Loucy (cell line): ENCODE measurements at regions not wholly inside any gene's neighbourhood (a gene's known extent, or its start where the extent isn't known, plus 50 kb on each side); places are given as distances from the start of the nearest gene placed in this dataset.
"Not testable (repeated sequence)": the region's sequence is repeated elsewhere in the genome, so short reads cannot be mapped to it uniquely, and the experiment has no call there.

ENCODE experiments used
- H2AFZ ChIP-seq: fragments of 200-600 bp; sonication (generic); 2 replicates; pipeline ENCODE4 v1.6.0; 2016; ENCODE audit warnings: antibody characterized with exemption, mild to moderate bottlenecking, low read length, moderate library complexity
- H3F3A ChIP-seq: fragments of 200-600 bp; 2 replicates; pipeline ENCODE4 v1.6.0; 2016; ENCODE audit warnings: antibody characterized with exemption, low read depth, mild to moderate bottlenecking
- H3K27me3 ChIP-seq: fragments of 200-600 bp; sonication (generic); 2 replicates; pipeline ENCODE4 v1.6.1; 2014; ENCODE audit warnings: low read length, mild to moderate bottlenecking; ENCODE audit not compliant: insufficient read depth, poor library complexity, severe bottlenecking
- H3K36me3 ChIP-seq: fragments of 200-600 bp; sonication (generic); 2 replicates; pipeline ENCODE4 v1.6.1; 2016; ENCODE audit warnings: low read length; ENCODE audit not compliant: insufficient read depth
- H3K4me1 ChIP-seq: fragments of 200-600 bp; sonication (generic); 2 replicates; pipeline ENCODE4 v1.5.1; 2014; ENCODE audit warnings: low read length, mild to moderate bottlenecking; ENCODE audit not compliant: insufficient read depth, poor library complexity, severe bottlenecking
- H3K4me2 ChIP-seq: fragments of 200-600 bp; sonication (generic); 2 replicates; pipeline ENCODE4 v1.6.0; 2014; ENCODE audit warnings: antibody characterized with exemption, low read length, low read depth, mild to moderate bottlenecking; ENCODE audit not compliant: poor library complexity, severe bottlenecking
- H3K4me3 ChIP-seq: fragments of 200-600 bp; sonication (generic); 2 replicates; pipeline ENCODE4 v1.5.1; 2014; ENCODE audit warnings: low read length, mild to moderate bottlenecking, mixed read lengths; ENCODE audit not compliant: poor library complexity, severe bottlenecking
- H3K79me2 ChIP-seq: fragments of 200-600 bp; sonication (generic); 2 replicates; pipeline ENCODE4 v1.6.1; 2014; ENCODE audit warnings: low read length; ENCODE audit not compliant: insufficient read depth
- H3K9ac ChIP-seq: fragments of 200-600 bp; sonication (generic); 2 replicates; pipeline ENCODE4 v1.6.0; 2014; ENCODE audit warnings: mild to moderate bottlenecking, low read depth, low read length, moderate library complexity; ENCODE audit not compliant: poor library complexity, severe bottlenecking
- H3K9me2 ChIP-seq: fragments of 200-600 bp; sonication (generic); replicated peaks from 2 replicates; pipeline ENCODE4 v1.6.1; 2016; ENCODE audit warnings: low read depth, low read length, mixed read lengths
- H3K9me3 ChIP-seq: fragments of 200-600 bp; sonication (generic); 2 replicates; pipeline ENCODE4 v1.6.1; 2014; ENCODE audit warnings: mild to moderate bottlenecking, antibody characterized with exemption, low read length, low read depth; ENCODE audit not compliant: insufficient read depth
- H4K20me1 ChIP-seq: fragments of 200-600 bp; sonication (generic); 2 replicates; pipeline ENCODE4 v1.6.0; 2014; ENCODE audit warnings: antibody characterized with exemption, low read length, mild to moderate bottlenecking; ENCODE audit not compliant: insufficient read depth, poor library complexity, severe bottlenecking
- EZH2phosphoT487 ChIP-seq: fragments of 200-600 bp; IDR thresholded peaks from 2 replicates; pipeline ENCODE4 v1.6.1; 2018; ENCODE audit warnings: antibody characterized with exemption, mild to moderate bottlenecking, moderate library complexity, borderline replicate concordance
- TF ChIP-seq, protein P1 (sequence below): fragments of 200-600 bp; sonication (generic); conservative IDR thresholded peaks from 2 replicates; pipeline ENCODE4 v1.5.1; 2014; ENCODE audit warnings: mild to moderate bottlenecking, antibody characterized with exemption, low read length

- H3K4me2 ChIP-seq = no peak overlapping the region
- no peak overlapping the region for H2AFZ ChIP-seq
- H3K27me3 ChIP-seq = no peaks in the 10 kb centered on the region
- H3K79me2 ChIP-seq = no peaks in the 10 kb centered on the region
- no peaks in the 10 kb centered on the region for H3K4me1 ChIP-seq
- H3K9me2 ChIP-seq = no peaks in the 10 kb centered on the region
- no peaks in the 10 kb centered on the region for H4K20me1 ChIP-seq
- H3K36me3 ChIP-seq = no peaks in the 10 kb centered on the region
- TF ChIP-seq, protein P1, sequence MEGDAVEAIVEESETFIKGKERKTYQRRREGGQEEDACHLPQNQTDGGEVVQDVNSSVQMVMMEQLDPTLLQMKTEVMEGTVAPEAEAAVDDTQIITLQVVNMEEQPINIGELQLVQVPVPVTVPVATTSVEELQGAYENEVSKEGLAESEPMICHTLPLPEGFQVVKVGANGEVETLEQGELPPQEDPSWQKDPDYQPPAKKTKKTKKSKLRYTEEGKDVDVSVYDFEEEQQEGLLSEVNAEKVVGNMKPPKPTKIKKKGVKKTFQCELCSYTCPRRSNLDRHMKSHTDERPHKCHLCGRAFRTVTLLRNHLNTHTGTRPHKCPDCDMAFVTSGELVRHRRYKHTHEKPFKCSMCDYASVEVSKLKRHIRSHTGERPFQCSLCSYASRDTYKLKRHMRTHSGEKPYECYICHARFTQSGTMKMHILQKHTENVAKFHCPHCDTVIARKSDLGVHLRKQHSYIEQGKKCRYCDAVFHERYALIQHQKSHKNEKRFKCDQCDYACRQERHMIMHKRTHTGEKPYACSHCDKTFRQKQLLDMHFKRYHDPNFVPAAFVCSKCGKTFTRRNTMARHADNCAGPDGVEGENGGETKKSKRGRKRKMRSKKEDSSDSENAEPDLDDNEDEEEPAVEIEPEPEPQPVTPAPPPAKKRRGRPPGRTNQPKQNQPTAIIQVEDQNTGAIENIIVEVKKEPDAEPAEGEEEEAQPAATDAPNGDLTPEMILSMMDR = no peak
- H3F3A ChIP-seq = no peaks in the 10 kb centered on the region
- no peak overlapping the region for H3K4me3 ChIP-seq
- no peak overlapping the region for H3K9ac ChIP-seq
- no peaks in the 10 kb centered on the region for H3K9me3 ChIP-seq
Measured at GRCh38 chr9:103225702-103226646, 230.8 kb downstream of the CYLC2 start.

GRCh38 chr9:103226647-103227013 lies 231.5 kb downstream of the CYLC2 start:
- TF ChIP-seq EZH2phosphoT487 = no peak
- TF ChIP-seq, protein P1 = no peak
- H3K9me3 ChIP-seq = no peaks in the 10 kb centered on the region
- no peaks in the 10 kb centered on the region for H3K9me2 ChIP-seq
- H3K4me1 ChIP-seq = no peaks in the 10 kb centered on the region
- H3K27me3 ChIP-seq = no peaks in the 10 kb centered on the region
- H4K20me1 ChIP-seq = no peaks in the 10 kb centered on the region
- H3K4me3 ChIP-seq = no peak overlapping the region
- no peaks in the 10 kb centered on the region for H3F3A ChIP-seq
- H3K79me2 ChIP-seq = no peaks in the 10 kb centered on the region
- no peak overlapping the region for H3K4me2 ChIP-seq
- H3K9ac ChIP-seq = no peak overlapping the region
- H2AFZ ChIP-seq = no peak overlapping the region
- H3K36me3 ChIP-seq = no peaks in the 10 kb centered on the region

GRCh38 chr9:103237571-103238109 lies 242.5 kb downstream of the CYLC2 start:
- not testable (repeated sequence) for H2AFZ ChIP-seq, H3K4me1 ChIP-seq, H3K9me3 ChIP-seq, H3K9me2 ChIP-seq, H3K79me2 ChIP-seq, H3K9ac ChIP-seq, H3K36me3 ChIP-seq, H3K27me3 ChIP-seq, H3K4me2 ChIP-seq, H3K4me3 ChIP-seq, H4K20me1 ChIP-seq, H3F3A ChIP-seq

- Histone ChIP-seq H3K79me2 (no peaks in the 10 kb centered on the region), H3F3A (no peaks in the 10 kb centered on the region), H3K9ac (no peak overlapping the region), H3K36me3 (no peaks in the 10 kb centered on the region), H3K27me3 (no peaks in the 10 kb centered on the region), H3K4me2 (no peak overlapping the region), H2AFZ (no peak overlapping the region), H3K4me3 (no peak overlapping the region), H3K9me2 (no peaks in the 10 kb centered on the region), H4K20me1 (no peaks in the 10 kb centered on the region), H3K9me3 (no peaks in the 10 kb centered on the region), H3K4me1 (no peaks in the 10 kb centered on the region)
- TF ChIP-seq EZH2phosphoT487 = no peak
- TF ChIP-seq, protein P1 = no peak
Measured at GRCh38 chr9:103242025-103242424, 246.9 kb downstream of the CYLC2 start.
